ENCODE measurements at regions not wholly inside any gene's neighbourhood (a gene's known extent, or its start where the extent isn't known, plus 50 kb on each side); places are given as distances from the start of the nearest gene placed in this dataset.
"Not testable (repeated sequence)": the region's sequence is repeated elsewhere in the genome, so short reads cannot be mapped to it uniquely, and the experiment has no call there.

DNA sequence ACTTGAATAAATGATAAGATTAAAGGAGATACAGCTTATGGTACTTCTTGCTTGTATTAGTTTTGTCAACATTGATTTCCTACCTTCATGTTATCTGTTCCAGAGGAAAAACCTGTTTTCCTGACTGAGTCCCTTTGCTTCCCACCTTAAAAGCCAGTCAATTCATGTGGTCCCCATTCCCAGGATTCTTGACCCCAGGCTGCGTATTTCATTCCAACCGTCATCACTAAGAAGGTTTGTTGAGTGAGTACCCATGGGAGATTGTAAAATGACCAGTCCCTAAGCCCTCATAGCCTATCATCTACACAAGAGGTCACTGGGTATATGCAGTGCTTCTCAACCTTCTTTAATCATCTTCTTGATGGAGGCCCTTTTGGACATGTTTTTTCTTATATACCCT, 52.2 kb downstream of the BEX3 start:
- H3K4me3 ChIP-seq (ENCODE audit: low read depth, low read length), result no peak overlapping the region
- no peak overlapping the region for H3K27ac ChIP-seq (ENCODE audit: low read depth, low read length)
- WGBS (ENCODE audit: insufficient coverage), result no CpG with 5 or more reads among the region's 2 CpGs
- H3K4me1 ChIP-seq (ENCODE audit: control insufficient read depth, insufficient read depth, low read length), result no peaks in the 10 kb centered on the region
- H3K27me3 ChIP-seq (ENCODE audit: control insufficient read depth, insufficient read depth, low read length), result peaks cover 9% of the 10 kb centered on the region
- H3K36me3 ChIP-seq (ENCODE audit: control insufficient read depth, insufficient read depth, low read length), result no peaks in the 10 kb centered on the region
- no peaks in the 10 kb centered on the region for H3K9me3 ChIP-seq (ENCODE audit: control insufficient read depth, insufficient read depth, low read length)
- DNase-seq (ENCODE audit: low read depth in 4 of 6, low spot score in 6 of 6), result no peak

DNA sequence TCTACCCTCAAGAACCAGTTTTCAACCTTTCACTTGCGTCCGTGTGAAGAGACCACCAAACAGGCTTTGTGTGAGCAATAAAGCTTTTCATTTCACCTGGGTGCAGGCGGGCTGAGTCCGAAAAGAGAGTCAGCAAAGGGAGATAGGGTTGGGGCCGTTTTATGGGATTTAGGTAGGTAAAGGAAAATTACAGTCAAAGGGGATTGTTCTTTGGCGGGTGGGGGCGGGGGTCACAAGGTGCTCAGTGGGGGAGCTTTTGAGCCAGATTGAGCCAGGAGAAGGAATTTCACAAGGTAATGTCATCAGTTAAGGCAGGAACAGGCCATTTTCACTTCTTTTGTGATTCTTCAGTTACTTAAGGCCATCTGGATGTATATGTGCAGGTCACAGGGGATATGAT, 52.7 kb downstream of the BEX3 start:
- H3K9me3 ChIP-seq (ENCODE audit: control insufficient read depth, insufficient read depth, low read length); H3K4me3 ChIP-seq (ENCODE audit: low read depth, low read length); DNase-seq (ENCODE audit: low read depth in 4 of 6, low spot score in 6 of 6); H3K36me3 ChIP-seq (ENCODE audit: control insufficient read depth, insufficient read depth, low read length); H3K27me3 ChIP-seq (ENCODE audit: control insufficient read depth, insufficient read depth, low read length); H3K27ac ChIP-seq (ENCODE audit: low read depth, low read length); H3K4me1 ChIP-seq (ENCODE audit: control insufficient read depth, insufficient read depth, low read length): not testable (repeated sequence)
- 53% methylated on average over 5 of the region's 7 CpGs for WGBS (ENCODE audit: insufficient coverage)

DNA sequence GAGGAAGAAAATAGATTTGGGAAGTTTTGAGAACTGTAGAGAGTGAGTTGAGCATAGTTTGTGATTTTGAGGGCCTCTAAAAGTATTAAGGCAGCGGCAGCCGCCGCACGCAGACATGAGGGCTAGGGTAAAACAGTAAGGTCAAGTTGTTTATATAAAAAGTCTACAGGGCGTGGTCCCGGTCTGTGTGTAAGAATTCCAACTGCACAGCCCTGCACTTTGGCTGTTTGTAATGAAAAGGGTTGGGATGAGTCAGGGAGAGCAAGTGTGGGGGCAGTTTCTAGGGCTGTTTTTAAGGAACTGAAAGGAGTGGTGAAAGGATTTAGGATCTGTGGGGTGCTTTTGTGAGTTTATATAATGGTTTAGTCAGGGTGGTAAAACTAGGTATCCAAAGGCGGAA, 55.0 kb downstream of the BEX3 start:
- Histone ChIP-seq H3K4me3 (ENCODE audit: low read depth, low read length) (no peak overlapping the region), H3K27ac (ENCODE audit: low read depth, low read length) (no peak overlapping the region), H3K4me1 (ENCODE audit: control insufficient read depth, insufficient read depth, low read length) (no peaks in the 10 kb centered on the region), H3K9me3 (ENCODE audit: control insufficient read depth, insufficient read depth, low read length) (no peaks in the 10 kb centered on the region), H3K27me3 (ENCODE audit: control insufficient read depth, insufficient read depth, low read length) (peaks cover 5% of the 10 kb centered on the region), H3K36me3 (ENCODE audit: control insufficient read depth, insufficient read depth, low read length) (no peaks in the 10 kb centered on the region)
- DNase-seq (ENCODE audit: low read depth in 4 of 6, low spot score in 6 of 6), result no peak
- WGBS (ENCODE audit: insufficient coverage), result 97% methylated on average over 6 of the region's 7 CpGs

- DNase-seq (ENCODE audit: low read depth in 4 of 6, low spot score in 6 of 6); H3K4me3 ChIP-seq (ENCODE audit: low read depth, low read length); H3K27me3 ChIP-seq (ENCODE audit: control insufficient read depth, insufficient read depth, low read length); H3K4me1 ChIP-seq (ENCODE audit: control insufficient read depth, insufficient read depth, low read length); H3K9me3 ChIP-seq (ENCODE audit: control insufficient read depth, insufficient read depth, low read length); H3K36me3 ChIP-seq (ENCODE audit: control insufficient read depth, insufficient read depth, low read length); H3K27ac ChIP-seq (ENCODE audit: low read depth, low read length): not testable (repeated sequence)
- WGBS (ENCODE audit: insufficient coverage), result 67% methylated on average over 4 of the region's 5 CpGs
These were observed 56.5 kb downstream of the BEX3 start for GRCh38 chrX:103432841-103433240.

DNA sequence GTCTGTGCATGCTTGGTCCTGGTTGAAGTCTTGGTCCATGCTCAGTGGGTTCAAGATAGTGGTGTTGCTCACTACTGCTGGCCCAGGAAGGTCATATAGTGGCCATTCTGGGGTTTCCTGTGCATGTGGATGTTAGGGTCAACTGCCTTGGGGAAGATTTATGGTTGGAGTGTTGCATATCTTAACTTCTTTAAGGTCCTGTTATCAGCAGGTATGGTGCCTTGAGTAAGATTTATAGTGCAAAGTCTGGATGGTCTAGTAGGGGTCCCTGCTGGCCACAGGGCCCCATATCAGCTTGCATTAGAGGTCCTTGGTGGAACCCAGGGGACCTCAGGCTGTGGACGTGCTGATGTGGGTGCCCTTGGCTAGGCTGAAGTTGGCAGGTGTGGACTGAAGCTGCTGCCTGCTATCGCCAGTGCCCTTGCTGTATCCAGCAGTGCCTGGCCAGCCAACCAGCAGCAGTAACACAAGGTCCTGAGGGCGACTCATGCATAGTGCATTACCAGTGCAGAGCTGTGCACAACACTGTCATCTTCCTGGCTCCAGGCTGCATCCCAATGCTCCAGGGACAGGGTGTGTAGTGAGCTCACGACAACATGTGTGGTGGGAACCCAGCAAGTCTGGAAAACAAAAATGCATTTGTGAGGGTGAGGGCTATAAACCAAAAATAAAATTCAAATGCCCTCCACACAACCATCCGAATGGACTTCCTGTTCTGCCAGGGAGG, 61.0 kb downstream of the BEX3 start:
- 73% methylated on average over 3 of the region's 5 CpGs for WGBS (ENCODE audit: insufficient coverage)
- no peaks in the 10 kb centered on the region for H3K4me1 ChIP-seq (ENCODE audit: control insufficient read depth, insufficient read depth, low read length)
- DNase-seq (ENCODE audit: low read depth in 4 of 6, low spot score in 6 of 6), result no peak
- H3K4me3 ChIP-seq (ENCODE audit: low read depth, low read length), result no peak overlapping the region
- H3K27ac ChIP-seq (ENCODE audit: low read depth, low read length), result no peak overlapping the region
- peaks cover 6% of the 10 kb centered on the region for H3K27me3 ChIP-seq (ENCODE audit: control insufficient read depth, insufficient read depth, low read length)
- no peaks in the 10 kb centered on the region for H3K36me3 ChIP-seq (ENCODE audit: control insufficient read depth, insufficient read depth, low read length)
- H3K9me3 ChIP-seq (ENCODE audit: control insufficient read depth, insufficient read depth, low read length), result no peaks in the 10 kb centered on the region

DNA sequence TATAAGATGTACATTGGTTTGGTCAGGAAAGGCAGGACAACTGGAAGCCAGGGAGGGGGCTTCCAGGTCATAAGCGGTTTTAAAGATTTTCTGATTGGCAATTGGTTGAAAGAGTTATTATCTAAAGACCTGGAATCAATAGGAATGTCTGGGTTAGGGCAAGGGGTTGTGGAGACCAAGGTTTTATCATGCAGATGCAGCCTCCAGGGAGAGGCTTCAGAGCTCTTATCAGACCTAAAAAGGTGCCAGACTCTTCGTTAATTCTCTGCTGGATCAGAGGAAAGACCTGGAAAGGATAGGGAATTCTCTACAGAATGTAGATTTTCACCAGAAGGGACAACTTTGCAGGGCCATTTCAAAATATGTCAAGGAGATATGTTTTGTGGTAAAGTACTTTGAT, 62.8 kb downstream of the BEX3 start:
- no peak overlapping the region for H3K4me3 ChIP-seq (ENCODE audit: low read depth, low read length)
- H3K27me3 ChIP-seq (ENCODE audit: control insufficient read depth, insufficient read depth, low read length), result peaks cover 6% of the 10 kb centered on the region
- H3K27ac ChIP-seq (ENCODE audit: low read depth, low read length), result no peak overlapping the region
- WGBS (ENCODE audit: insufficient coverage), result 37% methylated on average over 2 of the region's 2 CpGs
- H3K9me3 ChIP-seq (ENCODE audit: control insufficient read depth, insufficient read depth, low read length), result no peaks in the 10 kb centered on the region
- no peaks in the 10 kb centered on the region for H3K4me1 ChIP-seq (ENCODE audit: control insufficient read depth, insufficient read depth, low read length)
- no peak for DNase-seq (ENCODE audit: low read depth in 4 of 6, low spot score in 6 of 6)
- no peaks in the 10 kb centered on the region for H3K36me3 ChIP-seq (ENCODE audit: control insufficient read depth, insufficient read depth, low read length)

- Histone ChIP-seq H3K36me3 (ENCODE audit: control insufficient read depth, insufficient read depth, low read length) (no peaks in the 10 kb centered on the region), H3K9me3 (ENCODE audit: control insufficient read depth, insufficient read depth, low read length) (no peaks in the 10 kb centered on the region), H3K4me1 (ENCODE audit: control insufficient read depth, insufficient read depth, low read length) (no peaks in the 10 kb centered on the region), H3K4me3 (ENCODE audit: low read depth, low read length) (no peak overlapping the region), H3K27ac (ENCODE audit: low read depth, low read length) (no peak overlapping the region), H3K27me3 (ENCODE audit: control insufficient read depth, insufficient read depth, low read length) (peaks cover 6% of the 10 kb centered on the region)
- no peak for DNase-seq (ENCODE audit: low read depth in 4 of 6, low spot score in 6 of 6)
- WGBS (ENCODE audit: insufficient coverage), result 88% methylated on average over 1 of the region's 2 CpGs
These were observed 64.3 kb downstream of the BEX3 start for GRCh38 chrX:103440621-103441020.

- H3K9me3 ChIP-seq (ENCODE audit: control insufficient read depth, insufficient read depth, low read length), result no peaks in the 10 kb centered on the region
- H3K4me1 ChIP-seq (ENCODE audit: control insufficient read depth, insufficient read depth, low read length), result no peaks in the 10 kb centered on the region
- no peak for DNase-seq (ENCODE audit: low read depth in 4 of 6, low spot score in 6 of 6)
- no peak overlapping the region for H3K4me3 ChIP-seq (ENCODE audit: low read depth, low read length)
- H3K36me3 ChIP-seq (ENCODE audit: control insufficient read depth, insufficient read depth, low read length), result no peaks in the 10 kb centered on the region
- WGBS (ENCODE audit: insufficient coverage), result 80% methylated on average over 4 of the region's 4 CpGs
- no peak overlapping the region for H3K27ac ChIP-seq (ENCODE audit: low read depth, low read length)
- H3K27me3 ChIP-seq (ENCODE audit: control insufficient read depth, insufficient read depth, low read length), result peaks cover 4% of the 10 kb centered on the region
These were observed 65.7 kb downstream of the BEX3 start for GRCh38 chrX:103441878-103442535.

DNA sequence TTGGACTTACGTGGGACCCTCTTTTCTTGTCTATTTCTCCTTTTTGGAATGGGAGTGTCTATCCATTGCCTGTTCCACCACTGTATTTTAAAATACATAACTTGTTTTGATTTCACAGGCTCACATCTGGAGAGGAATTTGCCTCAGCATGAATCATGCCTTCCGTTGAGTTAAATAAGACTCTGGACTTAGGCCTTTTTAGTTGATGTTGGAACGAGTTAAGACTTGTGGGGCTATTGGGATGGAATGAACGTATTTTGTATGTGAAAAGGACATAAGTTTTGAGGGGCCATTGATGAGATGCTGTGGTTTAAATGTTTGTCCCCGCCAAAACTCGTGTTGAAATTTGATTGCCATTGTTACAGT, 66.2 kb downstream of the BEX3 start:
- peaks cover 4% of the 10 kb centered on the region for H3K27me3 ChIP-seq (ENCODE audit: control insufficient read depth, insufficient read depth, low read length)
- WGBS (ENCODE audit: insufficient coverage), result 53% methylated on average over 3 of the region's 6 CpGs
- no peaks in the 10 kb centered on the region for H3K9me3 ChIP-seq (ENCODE audit: control insufficient read depth, insufficient read depth, low read length)

GRCh38 chrX:103446665-103447302, 70.4 kb downstream of the BEX3 start:
- no peaks in the 10 kb centered on the region for H3K9me3 ChIP-seq (ENCODE audit: control insufficient read depth, insufficient read depth, low read length)
- peak in 1 of 6 donors; percentile 3 for DNase-seq (ENCODE audit: low read depth in 4 of 6, low spot score in 6 of 6)
- no peak overlapping the region for H3K4me3 ChIP-seq (ENCODE audit: low read depth, low read length)
- H3K36me3 ChIP-seq (ENCODE audit: control insufficient read depth, insufficient read depth, low read length), result no peaks in the 10 kb centered on the region
- no CpG with 5 or more reads among the region's 2 CpGs for WGBS (ENCODE audit: insufficient coverage)
- no peak overlapping the region for H3K27ac ChIP-seq (ENCODE audit: low read depth, low read length)
- no peaks in the 10 kb centered on the region for H3K27me3 ChIP-seq (ENCODE audit: control insufficient read depth, insufficient read depth, low read length)
- H3K4me1 ChIP-seq (ENCODE audit: control insufficient read depth, insufficient read depth, low read length), result no peaks in the 10 kb centered on the region

More for the DNA sequence above, 66.2 kb downstream of the BEX3 start:
- Histone ChIP-seq H3K36me3 (ENCODE audit: control insufficient read depth, insufficient read depth, low read length) (no peaks in the 10 kb centered on the region), H3K4me1 (ENCODE audit: control insufficient read depth, insufficient read depth, low read length) (no peaks in the 10 kb centered on the region), H3K27ac (ENCODE audit: low read depth, low read length) (no peak overlapping the region), H3K4me3 (ENCODE audit: low read depth, low read length) (no peak overlapping the region)
- no peak for DNase-seq (ENCODE audit: low read depth in 4 of 6, low spot score in 6 of 6)

Data from spinal cord (tissue), 9 donors.